ENCODE measurements at regions not wholly inside any gene's neighbourhood (a gene's known extent, or its start where the extent isn't known, plus 50 kb on each side); places are given as distances from the start of the nearest gene placed in this dataset.
"Not testable (repeated sequence)": the region's sequence is repeated elsewhere in the genome, so short reads cannot be mapped to it uniquely, and the experiment has no call there.

- no peaks in the 10 kb centered on the region for H3K27me3 Mint-ChIP-seq (ENCODE audit: unreplicated experiment)
- peaks cover 11% of the 10 kb centered on the region for H3K9me3 Mint-ChIP-seq (ENCODE audit: unreplicated experiment)
- H3K4me1 Mint-ChIP-seq (ENCODE audit: unreplicated experiment), result peaks cover 5% of the 10 kb centered on the region
- no peak overlapping the region for H3K27ac Mint-ChIP-seq (ENCODE audit: unreplicated experiment)
- no peak overlapping the region for H3K4me3 Mint-ChIP-seq (ENCODE audit: unreplicated experiment)
- peaks cover 2% of the 10 kb centered on the region for H3K36me3 Mint-ChIP-seq (ENCODE audit: unreplicated experiment)
- no peak for TF ChIP-seq CTCF (IDR thresholded peaks at IDR 0.05)
- no peak for DNase-seq (ENCODE audit: extremely low spot score, unreplicated experiment)
These were observed 204.4 kb downstream of the SYK start for GRCh38 chr9:91006046-91006445.

- no peaks in the 10 kb centered on the region for H3K27me3 Mint-ChIP-seq (ENCODE audit: unreplicated experiment)
- no peak for TF ChIP-seq CTCF (IDR thresholded peaks at IDR 0.05)
- H3K36me3 Mint-ChIP-seq (ENCODE audit: unreplicated experiment), result peaks cover 2% of the 10 kb centered on the region
- no peak overlapping the region for H3K4me3 Mint-ChIP-seq (ENCODE audit: unreplicated experiment)
- peaks cover 20% of the 10 kb centered on the region for H3K9me3 Mint-ChIP-seq (ENCODE audit: unreplicated experiment)
- H3K27ac Mint-ChIP-seq (ENCODE audit: unreplicated experiment), result no peak overlapping the region
- peaks cover 4% of the 10 kb centered on the region for H3K4me1 Mint-ChIP-seq (ENCODE audit: unreplicated experiment)
- no peak for DNase-seq (ENCODE audit: extremely low spot score, unreplicated experiment)
These were observed 206.9 kb downstream of the SYK start for GRCh38 chr9:91008568-91008967.

GRCh38 chr9:91011891-91012290 is 210.3 kb downstream of the SYK start:
- no peaks in the 10 kb centered on the region for H3K27me3 Mint-ChIP-seq (ENCODE audit: unreplicated experiment)
- H3K4me1 Mint-ChIP-seq (ENCODE audit: unreplicated experiment), result peaks cover 20% of the 10 kb centered on the region
- no peak overlapping the region for H3K4me3 Mint-ChIP-seq (ENCODE audit: unreplicated experiment)
- H3K9me3 Mint-ChIP-seq (ENCODE audit: unreplicated experiment), result peaks cover 16% of the 10 kb centered on the region
- no peak for DNase-seq (ENCODE audit: extremely low spot score, unreplicated experiment)
- H3K36me3 Mint-ChIP-seq (ENCODE audit: unreplicated experiment), result peaks cover under 1% of the 10 kb centered on the region
- H3K27ac Mint-ChIP-seq (ENCODE audit: unreplicated experiment), result no peak overlapping the region
- no peak for TF ChIP-seq CTCF (IDR thresholded peaks at IDR 0.05)

GRCh38 chr9:91012933-91013841 is 211.6 kb downstream of the SYK start:
- Mint-ChIP-seq H3K4me3 (ENCODE audit: unreplicated experiment) (no peak overlapping the region), H3K9me3 (ENCODE audit: unreplicated experiment) (peaks cover 10% of the 10 kb centered on the region), H3K27me3 (ENCODE audit: unreplicated experiment) (no peaks in the 10 kb centered on the region), H3K4me1 (ENCODE audit: unreplicated experiment) (peaks cover 32% of the 10 kb centered on the region), H3K36me3 (ENCODE audit: unreplicated experiment) (no peaks in the 10 kb centered on the region), H3K27ac (ENCODE audit: unreplicated experiment) (no peak overlapping the region)
- TF ChIP-seq CTCF (IDR thresholded peaks at IDR 0.05), result no peak
- DNase-seq (ENCODE audit: extremely low spot score, unreplicated experiment), result no peak

- no peaks in the 10 kb centered on the region for H3K27me3 Mint-ChIP-seq (ENCODE audit: unreplicated experiment)
- H3K27ac Mint-ChIP-seq (ENCODE audit: unreplicated experiment), result peak overlapping the region; percentile 87
- no peaks in the 10 kb centered on the region for H3K36me3 Mint-ChIP-seq (ENCODE audit: unreplicated experiment)
- peaks cover 26% of the 10 kb centered on the region for H3K9me3 Mint-ChIP-seq (ENCODE audit: unreplicated experiment)
- H3K4me1 Mint-ChIP-seq (ENCODE audit: unreplicated experiment), result peaks cover 49% of the 10 kb centered on the region
- TF ChIP-seq CTCF (IDR thresholded peaks at IDR 0.05), result no peak
- no peak overlapping the region for H3K4me3 Mint-ChIP-seq (ENCODE audit: unreplicated experiment)
- DNase-seq (ENCODE audit: extremely low spot score, unreplicated experiment), result no peak
These were observed 215.6 kb downstream of the SYK start for GRCh38 chr9:91017245-91017644.

- not testable (repeated sequence) for DNase-seq (ENCODE audit: extremely low spot score, unreplicated experiment); H3K27me3 Mint-ChIP-seq (ENCODE audit: unreplicated experiment); H3K27ac Mint-ChIP-seq (ENCODE audit: unreplicated experiment); H3K4me3 Mint-ChIP-seq (ENCODE audit: unreplicated experiment); H3K36me3 Mint-ChIP-seq (ENCODE audit: unreplicated experiment)
- H3K9me3 Mint-ChIP-seq (ENCODE audit: unreplicated experiment), result peaks cover 17% of the 10 kb centered on the region
- peaks cover 50% of the 10 kb centered on the region for H3K4me1 Mint-ChIP-seq (ENCODE audit: unreplicated experiment)
These were observed 218.3 kb downstream of the SYK start for GRCh38 chr9:91019871-91020270.

- H3K27me3 Mint-ChIP-seq (ENCODE audit: unreplicated experiment); H3K4me3 Mint-ChIP-seq (ENCODE audit: unreplicated experiment); H3K36me3 Mint-ChIP-seq (ENCODE audit: unreplicated experiment); DNase-seq (ENCODE audit: extremely low spot score, unreplicated experiment); H3K27ac Mint-ChIP-seq (ENCODE audit: unreplicated experiment): not testable (repeated sequence)
- H3K9me3 Mint-ChIP-seq (ENCODE audit: unreplicated experiment), result peaks cover 17% of the 10 kb centered on the region
- H3K4me1 Mint-ChIP-seq (ENCODE audit: unreplicated experiment), result peaks cover 39% of the 10 kb centered on the region
These were observed 220.0 kb downstream of the SYK start for GRCh38 chr9:91021656-91022055.
